Vagina (tissue), 2 donors: ENCODE measurements at regions not wholly inside any gene's neighbourhood (a gene's known extent, or its start where the extent isn't known, plus 50 kb on each side); places are given as distances from the start of the nearest gene placed in this dataset.

Source experiments
- CTCF ChIP-seq, 3 experiments: fragments of 450-650 bp in 2 of 3; fragments of 200-600 bp in 1 of 3; sonication (generic) in 1 of 3; IDR thresholded peaks; one replicate each; pipeline ENCODE4 v1.5.1; 2017 to 2019; ENCODE audit warnings: antibody characterized with exemption in 3 of 3, mild to moderate bottlenecking in 2 of 3, moderate library complexity in 2 of 3
- POLR2A ChIP-seq, 2 donors: fragments of 450-650 bp; IDR thresholded peaks; one replicate each; pipeline ENCODE4 v1.6.1; 2017; ENCODE audit warnings: antibody characterized with exemption in 2 of 2, mild to moderate bottlenecking in 2 of 2, moderate library complexity in 2 of 2

GRCh38 chr3:168843481-168843880 lies 747.8 kb upstream of the GOLIM4 start:
- no peak for TF ChIP-seq CTCF (IDR thresholded peaks at IDR 0.05)
- TF ChIP-seq POLR2A (IDR thresholded peaks at IDR 0.05), result no peak
